ENCODE measurements at regions not wholly inside any gene's neighbourhood (a gene's known extent, or its start where the extent isn't known, plus 50 kb on each side); places are given as distances from the start of the nearest gene placed in this dataset.

DNA sequence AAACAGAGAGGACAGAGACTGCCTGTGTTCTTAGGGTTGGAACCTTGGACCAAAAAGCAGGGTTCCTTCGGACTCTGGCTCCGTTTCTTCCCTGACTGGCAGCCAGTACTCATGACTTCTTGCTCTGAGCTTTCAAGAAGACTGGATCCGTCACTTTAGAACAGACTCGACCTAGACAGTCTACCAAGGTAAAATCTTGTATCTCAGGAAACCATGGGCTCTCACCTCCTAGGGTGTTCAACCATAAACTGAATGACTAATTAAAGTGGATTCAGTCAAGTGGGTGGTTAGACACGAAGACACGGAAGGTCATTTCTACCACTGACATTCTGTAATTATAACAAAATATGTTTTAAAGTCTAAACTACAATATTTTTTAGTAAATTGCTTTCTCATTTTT is 153.8 kb upstream of the SLC39A10 start:
- Histone ChIP-seq H3K79me2 (ENCODE audit: insufficient read depth, low read depth, low read length) (no peaks in the 10 kb centered on the region), H2AFZ (ENCODE audit: low read length) (no peak overlapping the region), H3K4me1 (ENCODE audit: insufficient read depth, low read length, poor library complexity, severe bottlenecking) (peaks cover 4% of the 10 kb centered on the region), H3K9me2 (ENCODE audit: insufficient read depth, low read length) (no peaks in the 10 kb centered on the region), H3K36me3 (ENCODE audit: insufficient read depth, low read length) (no peaks in the 10 kb centered on the region), H4K20me1 (ENCODE audit: insufficient read depth, low read length) (no peaks in the 10 kb centered on the region), H3K9me3 (ENCODE audit: low read length) (peaks cover 15% of the 10 kb centered on the region; the same call in 1 of the 2 replicates), H3K27ac (ENCODE audit: low read depth, low read length, poor library complexity, severe bottlenecking) (no peak overlapping the region), H3K4me3 (ENCODE audit: low read depth, low read length, poor library complexity, severe bottlenecking) (no peak overlapping the region), H3K4me2 (ENCODE audit: low read length) (no peak overlapping the region)
- ChIA-PET POLR2A (interaction anchor here (0.9 to 1.2 kb wide), 3 partner anchors 30 to 59 kb away, joined by 3 to 4 read pairs (median 3); no protein-coding TSS in a partner anchor), CTCF (ENCODE audit: unreplicated experiment) (no interaction called here)
- no TSS peak for BruUV-seq (replicated peaks)
- TF ChIP-seq EZH2phosphoT487 (IDR thresholded peaks at IDR 0.05; ENCODE audit: borderline replicate concordance, low read depth, low read length): no peak
- TF ChIP-seq, protein P1, sequence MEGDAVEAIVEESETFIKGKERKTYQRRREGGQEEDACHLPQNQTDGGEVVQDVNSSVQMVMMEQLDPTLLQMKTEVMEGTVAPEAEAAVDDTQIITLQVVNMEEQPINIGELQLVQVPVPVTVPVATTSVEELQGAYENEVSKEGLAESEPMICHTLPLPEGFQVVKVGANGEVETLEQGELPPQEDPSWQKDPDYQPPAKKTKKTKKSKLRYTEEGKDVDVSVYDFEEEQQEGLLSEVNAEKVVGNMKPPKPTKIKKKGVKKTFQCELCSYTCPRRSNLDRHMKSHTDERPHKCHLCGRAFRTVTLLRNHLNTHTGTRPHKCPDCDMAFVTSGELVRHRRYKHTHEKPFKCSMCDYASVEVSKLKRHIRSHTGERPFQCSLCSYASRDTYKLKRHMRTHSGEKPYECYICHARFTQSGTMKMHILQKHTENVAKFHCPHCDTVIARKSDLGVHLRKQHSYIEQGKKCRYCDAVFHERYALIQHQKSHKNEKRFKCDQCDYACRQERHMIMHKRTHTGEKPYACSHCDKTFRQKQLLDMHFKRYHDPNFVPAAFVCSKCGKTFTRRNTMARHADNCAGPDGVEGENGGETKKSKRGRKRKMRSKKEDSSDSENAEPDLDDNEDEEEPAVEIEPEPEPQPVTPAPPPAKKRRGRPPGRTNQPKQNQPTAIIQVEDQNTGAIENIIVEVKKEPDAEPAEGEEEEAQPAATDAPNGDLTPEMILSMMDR (conservative IDR thresholded peaks at IDR 0.05; ENCODE audit: low read length): no peak
- intact Hi-C loops (cut with micrococcal nuclease; ENCODE audit: unreplicated experiment): no loop called here
- no peak for DNase-seq (ENCODE audit: low spot score)

DNA sequence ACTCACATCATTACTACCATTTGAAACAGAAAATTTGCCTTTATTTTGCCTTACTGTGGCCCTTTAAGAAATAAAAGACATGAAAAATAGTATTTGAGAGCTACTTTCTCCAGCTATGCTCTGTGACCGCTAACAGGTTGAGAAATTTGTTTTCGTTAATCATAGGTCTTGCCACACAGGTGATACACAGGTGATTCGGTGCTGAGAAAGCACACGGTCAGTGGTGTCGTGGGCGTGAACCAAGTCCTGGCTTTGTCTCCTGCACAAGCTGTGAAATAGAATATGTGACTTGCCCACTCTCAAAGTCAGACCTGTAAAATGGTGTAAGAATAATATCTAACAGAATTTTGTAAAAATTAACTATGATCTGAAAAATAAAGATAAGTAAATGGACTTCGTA is 155.3 kb upstream of the SLC39A10 start:
- intact Hi-C loops (cut with micrococcal nuclease; ENCODE audit: unreplicated experiment): no loop called here
- Histone ChIP-seq H3K27ac (ENCODE audit: low read depth, low read length, poor library complexity, severe bottlenecking) (no peak overlapping the region), H3K79me2 (ENCODE audit: insufficient read depth, low read depth, low read length) (no peaks in the 10 kb centered on the region), H3K4me3 (ENCODE audit: low read depth, low read length, poor library complexity, severe bottlenecking) (no peak overlapping the region), H3K36me3 (ENCODE audit: insufficient read depth, low read length) (no peaks in the 10 kb centered on the region; the same call in 1 of the 2 replicates), H4K20me1 (ENCODE audit: insufficient read depth, low read length) (no peaks in the 10 kb centered on the region), H3K9me2 (ENCODE audit: insufficient read depth, low read length) (no peaks in the 10 kb centered on the region), H3K9me3 (ENCODE audit: low read length) (peaks cover 2% of the 10 kb centered on the region; the same call in 1 of the 2 replicates), H2AFZ (ENCODE audit: low read length) (no peak overlapping the region), H3K4me2 (ENCODE audit: low read length) (no peak overlapping the region), H3K4me1 (ENCODE audit: insufficient read depth, low read length, poor library complexity, severe bottlenecking) (peaks cover 11% of the 10 kb centered on the region)
- POLR2A ChIA-PET: interaction anchor here (0.5 to 1.0 kb wide), 2 partner anchors 166 to 545 kb away, joined by 3 to 4 read pairs; no protein-coding TSS in a partner anchor
- no TSS peak for BruUV-seq (replicated peaks)
- DNase-seq (ENCODE audit: low spot score): no peak
- CTCF ChIA-PET (ENCODE audit: unreplicated experiment): no interaction called here
- TF ChIP-seq, protein P1 (conservative IDR thresholded peaks at IDR 0.05; ENCODE audit: low read length): no peak
- no peak for TF ChIP-seq EZH2phosphoT487 (IDR thresholded peaks at IDR 0.05; ENCODE audit: borderline replicate concordance, low read depth, low read length)

DNA sequence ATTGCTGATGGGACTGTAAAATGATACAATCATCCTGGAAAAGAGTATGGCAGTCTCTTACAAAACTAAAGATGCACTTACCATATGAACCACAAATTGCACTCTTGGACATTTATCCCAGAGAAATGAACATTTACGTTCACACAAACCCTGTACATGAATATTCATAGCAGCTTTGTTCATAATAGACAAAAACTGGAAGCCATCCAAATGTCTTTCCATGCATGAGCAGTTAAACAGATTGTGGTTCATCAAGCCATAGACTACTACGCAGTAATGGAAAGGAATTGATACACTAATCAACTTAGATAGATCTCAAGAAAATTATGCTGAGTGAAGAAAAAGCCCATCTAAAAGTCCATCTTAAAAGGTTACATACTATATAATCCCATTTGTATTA is 156.1 kb upstream of the SLC39A10 start:
- H3K27ac ChIP-seq (ENCODE audit: low read depth, low read length, poor library complexity, severe bottlenecking): no peak overlapping the region
- intact Hi-C loops (cut with micrococcal nuclease; ENCODE audit: unreplicated experiment): no loop called here
- ChIA-PET POLR2A (interaction anchor here (1.0 kb wide), 1 partner anchor 167 kb away, joined by 3 read pairs; no protein-coding TSS in a partner anchor), CTCF (ENCODE audit: unreplicated experiment) (no interaction called here)
- no peak overlapping the region for H3K4me2 ChIP-seq (ENCODE audit: low read length)
- H3K36me3 ChIP-seq (ENCODE audit: insufficient read depth, low read length): no peaks in the 10 kb centered on the region; the same call in 1 of the 2 replicates
- H3K4me3 ChIP-seq (ENCODE audit: low read depth, low read length, poor library complexity, severe bottlenecking): no peak overlapping the region
- no peaks in the 10 kb centered on the region for H3K79me2 ChIP-seq (ENCODE audit: insufficient read depth, low read depth, low read length)
- H3K4me1 ChIP-seq (ENCODE audit: insufficient read depth, low read length, poor library complexity, severe bottlenecking): peaks cover 20% of the 10 kb centered on the region
- TF ChIP-seq, protein P1 (conservative IDR thresholded peaks at IDR 0.05; ENCODE audit: low read length): no peak
- no peak for TF ChIP-seq EZH2phosphoT487 (IDR thresholded peaks at IDR 0.05; ENCODE audit: borderline replicate concordance, low read depth, low read length)
- no peaks in the 10 kb centered on the region for H3K9me2 ChIP-seq (ENCODE audit: insufficient read depth, low read length)
- no peaks in the 10 kb centered on the region for H3K9me3 ChIP-seq (ENCODE audit: low read length)
- BruUV-seq (replicated peaks): no TSS peak
- no peak for DNase-seq (ENCODE audit: low spot score)
- H4K20me1 ChIP-seq (ENCODE audit: insufficient read depth, low read length): no peaks in the 10 kb centered on the region
- no peak overlapping the region; the same call in 1 of the 2 replicates for H2AFZ ChIP-seq (ENCODE audit: low read length)
